HG03097 (cell line): ENCODE measurements at regions not wholly inside any gene's neighbourhood (a gene's known extent, or its start where the extent isn't known, plus 50 kb on each side); places are given as distances from the start of the nearest gene placed in this dataset.

Experiments
- ATAC-seq: cut with Tn5 transposase; IDR thresholded peaks from one replicate; pipeline ENCODE4 v1.9.1; 2021; ENCODE audit not compliant: unreplicated experiment, low FRiP score

DNA sequence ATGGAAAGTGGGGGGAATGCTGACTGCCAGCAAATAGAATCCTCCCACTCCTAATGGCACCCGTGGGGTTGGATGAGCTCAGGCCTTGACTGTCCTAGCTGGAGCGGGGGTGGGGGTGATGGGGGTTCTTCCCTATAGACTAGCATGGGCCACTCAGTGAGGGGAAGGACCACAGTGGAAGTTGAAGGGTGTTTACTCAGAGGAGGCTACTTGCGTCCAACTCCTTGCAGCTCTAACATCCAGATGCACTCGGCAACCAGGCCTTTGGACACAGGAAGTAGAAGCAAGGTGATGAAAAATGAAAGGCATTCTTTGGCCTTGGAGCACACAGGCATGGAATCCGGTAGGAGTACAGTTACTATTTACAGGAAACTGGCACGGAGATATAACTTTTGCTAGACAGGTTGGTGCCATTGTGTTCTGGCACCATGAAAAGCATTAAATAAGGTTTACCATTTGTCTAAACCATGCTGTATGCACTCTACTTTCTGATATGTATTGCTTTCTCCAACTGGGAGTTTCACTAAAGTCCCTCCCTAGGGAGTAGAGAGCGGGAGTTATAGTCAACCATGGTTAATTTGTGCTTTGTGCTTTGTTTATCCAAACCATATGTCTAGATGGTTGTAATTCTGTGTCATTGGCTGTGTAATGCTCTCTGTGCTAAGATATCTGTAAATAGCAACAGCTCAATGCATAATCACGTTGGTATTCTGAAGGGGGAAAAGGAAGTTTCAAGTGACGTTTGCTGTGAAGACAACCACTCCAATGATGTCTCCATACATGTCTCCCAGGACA, 125.3 kb downstream of the TSHZ3 start:
- no peak for ATAC-seq

DNA sequence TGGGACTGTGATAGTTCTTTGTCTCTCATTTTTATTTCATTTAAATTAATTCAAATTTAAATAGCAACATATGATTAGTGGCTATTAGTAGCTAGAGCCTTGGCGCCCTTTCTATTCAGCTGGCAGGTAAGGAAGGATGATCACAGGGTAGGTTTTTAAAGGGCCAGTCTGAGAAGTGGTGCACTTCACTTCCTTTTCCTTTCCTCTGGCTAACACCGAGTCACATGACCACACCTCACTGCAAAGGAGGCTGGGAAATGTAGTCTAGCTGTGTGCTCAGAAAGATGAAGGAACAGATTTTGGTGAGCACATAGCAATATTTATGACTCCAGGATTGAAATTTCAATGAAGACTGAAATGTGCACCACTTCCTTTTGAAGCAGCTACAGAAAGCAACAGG, 128.7 kb downstream of the TSHZ3 start:
- no peak for ATAC-seq

DNA sequence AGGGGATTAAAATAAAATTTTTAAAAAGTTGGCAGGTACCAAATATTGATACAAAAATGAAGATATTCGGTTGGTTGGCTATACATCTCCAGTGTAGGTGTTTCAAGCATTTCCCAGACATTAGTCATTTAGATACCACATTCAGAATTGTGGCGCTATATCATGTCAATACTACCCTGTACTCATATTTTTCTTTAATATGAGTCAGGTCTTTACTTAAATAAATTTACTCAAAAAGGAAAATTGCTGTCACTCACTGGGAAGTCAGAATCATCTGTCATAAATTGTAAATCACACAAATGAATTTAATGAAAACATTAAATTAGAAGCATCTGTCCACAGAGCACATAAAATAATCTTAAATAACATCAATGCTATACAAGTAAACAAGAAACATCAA, 134.2 kb downstream of the TSHZ3 start:
- ATAC-seq = no peak

DNA sequence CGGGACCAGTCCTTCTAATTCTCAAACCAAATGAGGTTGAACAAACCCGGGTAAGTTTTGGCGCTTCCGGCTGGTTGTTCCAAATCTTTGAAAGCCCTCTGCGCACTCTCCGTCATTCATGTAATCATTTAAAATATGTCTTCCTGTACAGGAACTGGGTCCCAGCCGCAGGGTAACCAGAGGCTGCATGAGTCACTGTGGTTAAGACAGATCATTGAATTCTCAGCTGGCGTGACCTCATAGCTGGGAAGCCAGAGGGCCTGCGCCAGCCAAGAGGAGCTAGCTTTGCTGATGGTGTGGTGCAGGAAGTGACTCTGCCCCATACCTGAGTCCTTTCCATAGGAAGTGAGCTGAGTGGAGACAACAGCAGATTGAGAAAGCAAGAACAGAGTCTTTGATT, 135.2 kb downstream of the TSHZ3 start:
- ATAC-seq = peak; percentile 70

DNA sequence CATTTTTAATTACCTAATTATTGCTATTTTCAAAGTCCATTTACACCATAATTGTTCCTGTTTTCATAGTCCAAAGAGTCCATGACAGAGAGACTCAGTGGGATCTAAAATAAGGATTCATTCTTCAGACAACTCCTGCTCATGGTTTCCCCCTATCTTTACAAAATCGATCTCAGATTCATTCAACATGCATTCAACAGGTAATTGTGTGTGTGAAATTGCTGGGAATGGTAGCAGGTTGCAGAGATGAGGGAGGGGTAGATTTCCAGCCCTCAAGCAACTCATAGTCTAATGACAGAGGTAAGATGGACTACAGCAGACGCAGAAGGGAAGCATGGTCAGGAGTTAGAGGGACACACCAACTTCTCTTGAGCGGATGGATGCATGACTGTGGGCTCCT, 138.1 kb downstream of the TSHZ3 start:
- ATAC-seq = no peak

DNA sequence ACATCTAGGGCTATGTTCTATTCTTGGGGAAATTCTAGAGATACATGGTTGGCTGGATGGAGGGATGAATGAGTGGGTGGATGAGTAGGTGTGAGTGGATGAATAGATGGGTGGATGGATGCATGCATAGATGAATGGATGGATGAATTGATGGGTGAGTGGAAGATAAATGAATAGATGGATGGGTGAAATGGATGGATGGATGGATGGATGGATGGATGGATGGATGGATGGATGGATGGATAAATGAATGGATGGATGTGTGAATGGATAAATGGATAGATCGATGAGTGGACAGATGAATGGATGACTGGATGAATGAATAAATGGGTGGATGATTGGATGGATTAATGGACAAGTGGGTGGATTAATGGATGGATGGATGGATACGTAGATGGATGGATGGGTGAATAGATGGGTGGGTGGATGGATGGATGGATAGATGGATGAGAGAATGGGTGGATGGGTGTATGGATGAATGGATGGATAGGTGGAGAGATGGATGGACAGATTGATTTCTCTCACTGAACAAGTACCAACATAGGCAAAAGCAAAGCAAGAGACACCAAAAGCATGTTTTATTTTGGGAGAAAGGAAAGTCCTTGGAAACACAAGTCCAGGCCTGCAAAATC, 143.2 kb downstream of the TSHZ3 start:
- ATAC-seq = no peak

DNA sequence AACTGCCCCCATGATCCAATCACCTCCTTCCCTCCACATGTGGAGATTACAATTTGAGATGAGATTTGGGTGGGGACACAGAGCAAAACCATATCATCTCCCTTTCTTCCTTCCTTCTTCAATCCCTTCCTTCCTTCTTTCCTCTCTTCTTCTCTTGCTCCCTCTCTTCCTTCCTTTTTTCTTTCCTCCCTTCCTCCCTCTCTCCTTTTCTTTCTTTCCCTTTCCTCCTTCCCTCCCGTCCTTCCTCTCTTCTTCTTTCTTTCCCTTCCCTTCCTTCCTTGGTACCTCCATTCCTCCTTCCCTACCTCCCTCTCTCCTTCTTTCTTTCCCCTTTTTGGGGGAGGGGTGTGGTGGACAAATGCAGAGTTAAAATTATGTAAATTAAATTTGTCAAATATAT, 145.1 kb downstream of the TSHZ3 start:
- ATAC-seq = no peak

DNA sequence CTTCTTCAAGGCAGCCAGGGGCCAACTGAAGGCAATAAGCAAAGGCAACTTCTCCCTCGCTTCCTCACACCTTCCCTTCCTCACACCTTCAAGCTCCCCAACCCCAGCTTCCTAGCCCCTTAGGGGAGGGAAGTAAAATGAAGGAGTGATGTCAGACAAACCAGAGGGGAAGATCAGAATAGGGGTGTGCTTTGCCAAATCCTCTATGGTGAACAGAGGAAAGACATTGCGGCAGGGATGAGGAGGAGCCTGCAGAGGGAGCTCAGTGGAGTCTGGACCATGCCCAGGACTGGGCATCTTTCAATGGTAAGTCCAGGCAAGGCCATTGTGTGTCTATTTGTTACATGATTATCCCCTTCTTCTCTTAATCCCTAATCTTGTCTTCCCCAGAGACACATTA, 164.0 kb downstream of the TSHZ3 start:
- no peak for ATAC-seq

DNA sequence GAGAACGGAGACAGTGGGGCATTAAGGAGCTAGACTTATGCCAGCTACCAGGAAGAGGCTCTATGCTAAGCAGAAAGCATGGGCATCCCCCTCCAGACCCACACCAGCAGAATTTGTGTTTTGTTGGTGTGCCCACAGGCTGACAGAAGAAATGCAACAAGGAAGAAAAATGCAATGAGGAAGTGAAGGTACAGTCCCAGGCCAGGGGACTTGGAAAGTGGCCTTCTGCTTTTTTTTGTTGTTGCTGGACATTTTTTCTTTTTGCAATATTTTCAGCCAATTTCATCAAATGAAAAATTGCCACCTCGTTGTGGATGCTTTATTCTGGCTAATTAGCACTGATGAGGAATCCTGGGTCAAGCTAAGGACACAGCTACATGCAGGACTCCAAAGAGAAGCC, 167.7 kb downstream of the TSHZ3 start:
- no peak for ATAC-seq

DNA sequence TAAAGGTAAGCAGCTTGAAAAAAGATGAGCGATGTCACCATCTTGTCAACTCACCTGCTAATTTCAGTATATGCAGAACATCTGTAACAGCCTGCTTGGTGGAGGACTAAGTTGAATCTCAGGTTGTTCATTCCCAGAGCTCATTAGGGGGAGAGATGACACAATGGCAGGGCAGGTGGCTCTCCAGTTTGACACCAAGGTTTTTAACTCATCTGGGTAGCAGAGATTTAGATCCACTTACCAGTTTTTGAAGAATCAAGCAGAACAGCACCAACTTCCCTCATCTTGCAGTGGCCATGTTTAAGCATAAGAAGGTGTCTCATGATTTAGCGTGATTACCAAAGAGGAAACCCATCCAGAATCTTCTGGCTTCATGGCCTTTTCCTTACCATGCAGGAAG, 168.3 kb downstream of the TSHZ3 start:
- ATAC-seq = no peak

DNA sequence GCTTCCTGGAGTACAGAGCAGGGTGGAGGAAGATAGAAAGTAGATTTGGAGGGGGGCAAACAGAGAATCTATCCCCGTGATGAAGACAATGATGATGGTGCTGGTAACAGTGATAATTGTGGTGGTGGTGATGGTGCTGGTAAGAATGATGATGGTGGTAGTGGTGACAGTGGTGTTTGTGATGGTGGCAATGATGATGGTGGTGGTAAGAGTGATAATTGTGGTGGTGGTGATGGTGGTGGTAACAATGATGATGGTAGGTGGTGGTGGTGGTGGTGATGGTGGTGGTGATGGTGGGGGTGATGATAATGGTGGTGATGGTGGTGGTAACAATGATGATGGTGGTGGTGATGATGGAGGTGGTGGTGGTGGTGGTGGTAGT, 169.8 kb downstream of the TSHZ3 start:
- ATAC-seq = no peak

DNA sequence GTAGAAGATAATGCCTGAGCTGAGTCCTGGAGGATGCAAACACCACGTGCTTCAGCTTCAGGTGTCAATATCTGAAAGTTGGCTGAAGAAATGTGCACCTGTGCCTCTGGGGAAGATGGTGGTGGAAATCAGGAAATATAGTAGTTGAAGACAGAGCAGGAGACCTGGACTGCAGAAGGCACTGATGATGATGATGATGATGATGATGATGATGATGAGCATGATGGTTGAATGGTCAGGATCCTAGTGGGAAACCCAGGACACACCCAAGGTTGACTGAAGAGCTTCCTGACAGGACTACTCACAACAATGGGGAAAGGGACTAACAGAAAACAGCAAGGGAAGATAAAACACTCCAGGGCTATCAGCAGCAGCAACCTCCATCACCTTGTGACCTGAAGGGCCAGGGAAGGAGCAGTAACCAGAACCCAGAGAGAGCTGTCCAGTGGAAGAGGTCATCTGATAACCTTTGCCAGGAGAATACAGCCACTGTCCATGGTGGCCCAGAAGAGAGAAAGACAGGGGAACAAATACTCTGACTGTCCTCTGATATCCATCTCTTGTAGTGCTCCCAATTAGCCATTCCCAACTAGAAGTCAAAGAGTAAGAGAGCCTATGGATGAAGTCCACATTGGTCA, 170.3 kb downstream of the TSHZ3 start:
- ATAC-seq = no peak

DNA sequence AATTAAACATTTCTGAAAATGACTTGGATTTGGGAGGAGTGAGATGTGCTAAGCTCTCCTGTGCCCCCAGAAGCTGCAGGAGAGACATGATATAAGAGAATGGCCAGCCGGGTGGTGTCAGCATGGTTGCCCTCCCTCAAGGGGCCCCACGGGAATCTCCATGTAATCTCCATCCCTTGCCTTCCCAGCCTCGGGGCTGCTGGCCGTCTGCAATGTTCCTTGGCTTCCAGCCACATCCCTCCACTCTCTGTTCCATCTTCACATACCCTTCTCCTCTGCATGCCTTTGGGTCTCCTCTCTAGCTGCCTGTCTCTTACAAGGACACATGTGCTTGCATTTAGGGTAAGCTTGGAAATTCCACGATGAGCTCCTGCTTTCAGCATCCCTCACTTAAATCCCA, 172.0 kb downstream of the TSHZ3 start:
- ATAC-seq = no peak

DNA sequence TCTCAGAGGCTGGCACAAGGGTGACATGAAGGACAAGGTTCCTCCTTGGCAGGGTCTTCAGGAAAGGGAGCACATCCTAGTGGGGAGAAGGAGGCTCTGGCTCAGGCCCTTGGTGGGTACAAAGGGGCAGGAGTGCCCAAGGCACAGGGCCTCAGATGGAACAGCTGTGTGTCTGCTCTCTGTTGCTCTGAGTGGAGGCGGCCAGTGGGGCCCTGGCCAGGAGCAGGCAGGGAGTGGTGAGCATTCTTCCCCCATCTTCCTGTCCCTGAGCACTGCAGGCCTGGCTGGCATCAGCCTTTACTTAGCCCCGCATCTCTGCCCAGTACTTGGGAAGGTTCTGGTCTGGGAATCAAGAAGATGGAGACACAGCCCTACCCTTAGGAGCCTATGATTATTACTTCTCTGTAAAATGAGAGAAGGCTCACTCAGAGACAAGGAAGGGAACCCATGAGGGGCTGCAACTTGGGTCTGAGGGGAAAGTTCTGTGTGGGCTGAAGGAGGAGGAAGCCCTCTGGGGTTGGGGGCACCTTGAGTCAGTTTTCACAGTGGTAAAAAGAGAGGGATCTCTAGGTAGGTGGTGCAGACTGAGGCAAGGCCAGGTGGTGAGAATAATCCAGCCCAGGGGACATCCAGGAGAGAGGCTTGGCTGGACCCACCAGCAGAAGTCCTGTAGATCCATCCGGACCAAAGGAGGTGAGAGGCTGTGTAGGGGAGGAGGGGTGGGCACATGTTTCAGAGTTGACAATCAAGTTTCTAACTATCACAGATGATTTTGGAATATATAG, 173.5 kb downstream of the TSHZ3 start:
- no peak for ATAC-seq

DNA sequence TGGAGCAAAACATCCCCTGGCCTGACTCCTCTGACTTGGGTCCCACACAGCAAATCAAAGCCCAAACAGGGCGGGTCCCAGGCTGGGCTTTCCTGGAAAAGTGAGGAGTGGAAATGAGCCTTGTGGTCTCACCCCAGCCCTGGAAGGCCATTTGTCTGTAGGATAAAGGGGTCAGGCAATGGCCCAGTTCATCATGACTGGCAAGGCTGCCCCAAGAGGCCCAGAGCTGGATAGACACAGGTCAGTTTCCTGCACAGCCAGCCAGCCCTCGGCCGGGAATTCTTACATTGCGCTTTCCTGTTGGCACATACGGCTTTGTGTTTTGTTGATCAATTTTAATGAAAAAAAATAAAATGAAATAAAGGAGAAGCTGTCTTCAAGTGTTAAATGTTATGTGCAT, 174.3 kb downstream of the TSHZ3 start:
- no peak for ATAC-seq

DNA sequence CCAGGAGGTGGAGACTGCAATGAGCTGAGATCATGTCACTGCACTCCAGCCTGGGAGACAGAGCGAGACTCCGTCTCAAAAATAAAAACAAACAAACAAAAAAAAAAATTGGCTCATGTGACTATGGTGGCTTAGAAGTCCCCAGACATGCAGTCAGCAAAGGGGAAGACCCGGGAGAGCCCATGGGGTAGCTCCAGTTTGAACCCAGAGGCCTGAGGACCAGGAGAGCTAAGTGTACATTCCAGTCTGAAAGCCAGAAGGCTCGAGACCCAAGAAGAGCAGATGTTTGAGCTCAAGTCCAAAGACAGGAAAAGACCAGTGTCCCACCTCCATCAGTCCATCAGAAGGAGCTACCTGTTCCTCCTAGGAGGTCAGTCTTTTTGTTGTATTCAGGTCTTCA, 175.2 kb downstream of the TSHZ3 start:
- ATAC-seq = no peak

DNA sequence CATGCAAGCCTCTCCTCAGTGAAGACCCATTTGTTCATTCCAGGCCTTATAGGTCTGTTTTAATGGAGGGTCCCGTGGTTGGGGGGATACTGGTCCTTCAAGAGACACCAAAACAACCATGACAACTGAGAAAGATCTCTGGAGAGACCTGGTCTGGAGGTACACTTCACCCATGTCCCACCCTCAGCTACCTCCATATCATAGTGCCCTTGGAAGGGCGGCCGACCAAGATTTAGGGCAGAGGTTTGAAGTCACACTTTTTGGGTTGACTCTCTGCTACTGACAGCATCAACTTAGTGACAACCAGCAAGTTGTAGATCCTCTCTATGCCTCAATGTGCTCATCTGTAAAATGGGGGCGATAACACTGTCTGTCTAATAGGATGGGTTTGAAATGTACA, 177.3 kb downstream of the TSHZ3 start:
- ATAC-seq = no peak

DNA sequence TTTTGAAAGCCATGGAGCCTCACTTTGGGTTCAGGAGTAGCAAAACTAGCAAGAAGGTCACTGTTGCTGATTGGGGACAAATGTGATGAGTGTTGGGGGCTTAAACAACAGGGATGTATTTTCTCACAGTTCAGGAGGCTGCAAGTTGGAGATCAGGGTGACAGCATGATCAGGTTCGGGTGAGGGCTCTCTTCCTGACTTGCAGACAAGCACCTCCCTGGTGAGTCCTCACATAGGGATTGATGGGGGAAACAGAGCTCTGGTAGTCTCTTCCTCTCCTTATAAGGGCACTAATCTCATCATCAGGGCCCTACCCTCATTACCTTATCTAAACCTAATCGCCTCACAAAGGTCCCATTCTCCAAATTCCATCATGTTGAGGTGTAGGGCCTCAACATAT, 179.2 kb downstream of the TSHZ3 start:
- no peak for ATAC-seq

DNA sequence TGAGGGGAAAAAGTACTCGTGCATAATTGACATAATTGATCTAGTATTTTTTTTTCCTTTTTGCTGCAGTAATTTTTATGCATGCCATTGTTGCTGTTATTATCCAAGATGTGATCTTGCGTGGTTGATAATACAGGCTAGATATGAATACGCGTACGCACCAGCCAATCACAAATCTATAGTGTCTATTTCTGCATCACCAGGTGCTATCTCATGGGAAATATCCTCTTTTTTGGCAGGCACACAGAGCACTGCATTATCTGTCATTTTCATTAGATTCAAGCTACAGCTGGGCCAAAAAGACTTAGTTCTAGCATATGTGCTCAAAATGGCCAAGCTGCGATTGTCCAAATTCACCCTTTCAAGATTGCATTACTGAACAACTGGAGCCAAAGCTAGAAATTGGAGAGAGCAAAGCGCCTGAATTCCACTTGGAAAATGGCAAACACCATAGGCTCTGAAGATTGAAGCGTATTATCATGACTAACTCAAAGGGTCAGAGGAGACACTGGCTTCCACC, 181.1 kb downstream of the TSHZ3 start:
- ATAC-seq = no peak

DNA sequence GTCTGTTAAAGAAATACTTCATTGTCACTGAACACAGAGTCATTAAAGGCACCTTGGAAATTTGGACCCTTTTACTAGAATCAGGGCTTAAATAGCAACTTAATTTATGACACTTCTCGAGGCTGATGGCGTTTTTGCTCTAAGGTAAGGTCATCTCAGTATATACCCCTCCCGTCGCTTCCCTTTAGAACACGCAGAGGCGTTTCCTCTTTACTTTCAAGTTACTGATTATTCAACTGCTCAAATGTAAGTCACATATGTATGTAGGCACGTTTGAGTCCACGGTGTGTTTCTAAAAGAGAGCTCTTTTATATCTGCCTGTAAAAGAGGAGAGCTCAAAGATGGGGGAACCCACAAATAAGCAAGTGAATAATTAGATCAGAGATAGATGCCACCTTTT, 181.5 kb downstream of the TSHZ3 start:
- no peak for ATAC-seq

DNA sequence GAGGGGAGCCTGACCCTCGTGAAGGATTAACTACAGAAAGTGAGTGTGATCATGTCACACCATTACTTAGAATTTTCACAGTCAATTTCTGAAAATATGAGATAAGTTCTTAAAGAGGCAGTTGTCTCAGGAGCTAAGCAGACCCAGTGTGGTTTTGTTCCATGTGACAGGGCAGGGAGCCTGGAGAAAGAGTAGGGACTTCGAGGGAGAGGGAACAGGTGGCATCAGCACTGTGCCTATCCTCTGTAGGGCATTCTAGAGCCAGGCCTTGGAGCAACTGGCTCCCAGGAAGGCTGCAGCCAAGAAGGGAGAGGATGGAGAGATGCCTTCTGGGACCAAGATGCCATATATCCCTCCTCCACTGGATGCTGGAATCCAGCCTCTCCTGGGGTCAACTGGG, 183.0 kb downstream of the TSHZ3 start:
- no peak for ATAC-seq
